ENCODE measurements at regions not wholly inside any gene's neighbourhood (a gene's known extent, or its start where the extent isn't known, plus 50 kb on each side); places are given as distances from the start of the nearest gene placed in this dataset.
A peak's percentile ranks its signal among the peaks of the same experiment; 100 is the strongest.

DNA sequence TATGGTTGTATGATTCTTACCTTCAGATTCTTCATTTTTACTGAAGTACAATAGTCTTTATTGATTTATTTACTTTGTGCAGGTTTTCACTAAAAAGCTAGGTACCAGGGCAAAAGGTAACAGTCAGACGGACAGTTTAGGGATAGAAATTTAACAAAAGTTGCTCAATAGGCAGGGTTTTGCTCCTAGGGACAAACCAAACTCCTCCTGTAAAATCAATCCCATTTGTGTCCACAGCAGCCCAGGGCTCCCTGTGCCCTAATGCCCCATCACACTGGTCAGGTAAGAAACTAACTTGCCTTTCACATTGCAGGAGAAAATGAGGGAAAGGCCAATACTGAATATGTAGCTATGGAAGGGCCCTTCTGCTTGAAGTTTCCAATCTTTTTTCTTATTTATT is 410.9 kb downstream of the EPHA4 start:
- no peak for DNase-seq (ENCODE audit: low spot score)

GRCh38 chr2:221166292-221166691 is 405.8 kb downstream of the EPHA4 start:
- DNase-seq (ENCODE audit: low spot score) = no peak

GRCh38 chr2:221167561-221167960 is 404.5 kb downstream of the EPHA4 start:
- no peak for DNase-seq (ENCODE audit: low spot score)

- no peak for DNase-seq (ENCODE audit: low spot score)
Measured at GRCh38 chr2:221169724-221170123, 402.4 kb downstream of the EPHA4 start.

DNA sequence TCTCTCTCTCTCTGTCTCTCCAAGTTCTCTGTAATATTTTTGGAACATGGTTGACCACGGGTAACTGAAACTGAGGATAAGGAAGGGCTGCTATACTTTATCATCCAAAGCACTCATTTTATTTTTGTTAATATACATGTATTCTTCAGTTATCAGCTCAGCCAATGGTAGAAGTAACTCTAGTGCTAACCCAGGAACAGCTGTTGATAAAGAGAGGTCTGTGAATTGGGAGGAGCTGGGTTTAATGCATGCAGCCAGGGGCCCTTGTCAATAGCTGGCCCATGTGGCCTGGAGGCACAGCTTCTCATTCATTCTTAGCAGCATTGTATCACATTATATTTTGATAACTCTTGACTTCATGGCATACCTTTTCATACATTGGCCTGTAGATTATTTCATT is 401.6 kb downstream of the EPHA4 start:
- DNase-seq (ENCODE audit: low spot score) = no peak

GRCh38 chr2:221176667-221177066 is 395.4 kb downstream of the EPHA4 start:
- DNase-seq (ENCODE audit: low spot score) = no peak

GRCh38 chr2:221178139-221178538 is 394.0 kb downstream of the EPHA4 start:
- no peak for DNase-seq (ENCODE audit: low spot score)

GRCh38 chr2:221186873-221187272 is 385.2 kb downstream of the EPHA4 start:
- DNase-seq (ENCODE audit: low spot score) = no peak

DNA sequence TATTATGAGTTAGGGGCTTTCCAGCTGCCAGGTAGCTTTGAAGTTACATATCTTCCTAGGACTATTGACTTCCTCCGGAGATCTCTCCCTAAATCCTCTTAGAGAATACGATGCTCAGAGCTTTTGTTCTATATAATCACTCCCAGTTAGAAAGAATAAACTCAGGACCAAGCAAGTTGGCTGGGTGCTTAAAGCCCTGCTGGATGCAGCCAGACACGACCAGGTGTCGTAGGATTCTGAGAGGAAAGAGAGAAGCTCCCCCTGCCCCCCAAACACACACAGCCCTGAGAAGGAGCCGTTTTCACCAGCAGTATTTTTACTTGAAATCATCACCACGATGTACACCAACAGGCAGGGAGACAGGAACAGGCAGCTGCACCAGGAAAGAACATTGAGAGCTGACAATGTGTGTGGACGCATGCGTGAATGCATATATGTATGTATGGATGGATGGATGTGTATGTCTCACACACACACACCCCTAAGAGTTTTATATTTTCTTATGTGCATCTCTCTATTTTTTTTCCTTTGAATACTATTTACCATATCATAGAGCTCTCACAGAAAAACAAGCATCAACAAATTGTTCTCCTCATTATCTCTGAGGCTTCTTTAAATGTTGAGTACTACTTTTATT is 382.6 kb downstream of the EPHA4 start:
- DNase-seq (ENCODE audit: low spot score) = peak; percentile 52

DNA sequence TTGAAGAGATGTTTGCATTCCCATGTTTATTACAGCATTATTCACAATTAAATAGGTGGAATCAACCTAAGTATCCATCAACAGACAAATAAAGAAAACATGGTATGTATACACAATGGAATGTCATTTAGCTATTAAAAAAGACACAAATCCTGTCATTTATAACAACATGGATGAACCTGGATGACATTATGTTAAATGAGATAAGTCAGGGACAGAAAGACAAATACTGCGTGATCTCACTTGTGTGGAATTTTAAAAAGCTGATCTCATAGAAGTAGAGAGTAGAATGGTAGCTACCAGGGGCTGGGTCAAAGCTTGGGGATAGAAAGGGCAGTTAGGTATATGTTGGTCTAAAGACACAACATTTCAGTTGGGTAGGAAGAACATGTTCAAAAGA is 376.3 kb downstream of the EPHA4 start:
- DNase-seq (ENCODE audit: low spot score) = no peak

- no peak for DNase-seq (ENCODE audit: low spot score)
Measured at GRCh38 chr2:221197225-221197856, 374.8 kb downstream of the EPHA4 start.

GRCh38 chr2:221198309-221198708 is 373.8 kb downstream of the EPHA4 start:
- no peak for DNase-seq (ENCODE audit: low spot score)

GRCh38 chr2:221200184-221200839 is 371.8 kb downstream of the EPHA4 start:
- peak; percentile 12 for DNase-seq (ENCODE audit: low spot score)

- DNase-seq (ENCODE audit: low spot score) = no peak
Measured at GRCh38 chr2:221202431-221202830, 369.7 kb downstream of the EPHA4 start.

- no peak for DNase-seq (ENCODE audit: low spot score)
Measured at GRCh38 chr2:221203125-221203524, 369.0 kb downstream of the EPHA4 start.

- no peak for DNase-seq (ENCODE audit: low spot score)
Measured at GRCh38 chr2:221203856-221204255, 368.2 kb downstream of the EPHA4 start.

DNA sequence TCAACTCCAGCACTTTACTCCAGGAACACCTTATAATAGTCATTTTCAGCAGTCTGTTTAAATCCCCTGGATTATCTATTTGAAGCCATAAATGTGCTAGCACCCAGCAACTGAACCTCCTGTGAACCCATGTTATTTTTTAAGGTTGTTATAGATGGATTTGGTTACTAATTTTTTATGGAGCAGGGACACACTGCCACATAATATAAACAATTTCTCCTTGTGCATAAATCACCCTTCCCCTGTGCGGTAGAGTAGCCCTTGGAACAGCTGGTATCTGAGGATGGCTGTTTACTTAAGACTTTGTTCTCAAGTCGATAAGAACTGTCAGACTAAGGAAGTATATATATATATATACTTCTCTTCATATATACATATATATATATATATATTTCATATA is 367.4 kb downstream of the EPHA4 start:
- DNase-seq (ENCODE audit: low spot score) = no peak

DNA sequence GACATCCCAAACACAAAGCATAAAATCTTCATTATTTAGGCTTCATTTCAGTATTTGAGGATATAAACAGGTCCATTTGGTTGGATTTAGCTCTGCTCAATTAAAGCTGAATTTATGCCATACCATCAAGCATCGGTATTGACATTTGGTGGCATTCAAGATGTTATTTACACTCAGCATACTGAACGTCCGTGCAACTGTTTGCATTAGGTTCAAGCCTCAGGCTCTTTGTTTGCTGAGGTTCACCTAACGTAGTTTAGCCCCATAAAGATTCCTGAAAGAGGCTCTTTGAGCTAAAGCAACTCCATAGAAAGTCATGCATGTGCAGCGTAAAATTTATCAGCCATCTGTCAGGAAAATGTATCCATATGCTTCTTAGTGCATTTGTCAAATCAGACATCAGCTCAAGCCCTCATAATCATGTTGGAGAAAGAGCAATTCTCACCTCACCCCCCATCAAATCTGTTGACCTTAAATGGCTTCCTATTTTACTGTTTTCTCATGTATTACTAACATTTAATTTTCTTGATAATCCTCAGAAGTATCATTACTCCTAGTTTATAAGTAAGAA is 366.9 kb downstream of the EPHA4 start:
- DNase-seq (ENCODE audit: low spot score) = no peak

DNA sequence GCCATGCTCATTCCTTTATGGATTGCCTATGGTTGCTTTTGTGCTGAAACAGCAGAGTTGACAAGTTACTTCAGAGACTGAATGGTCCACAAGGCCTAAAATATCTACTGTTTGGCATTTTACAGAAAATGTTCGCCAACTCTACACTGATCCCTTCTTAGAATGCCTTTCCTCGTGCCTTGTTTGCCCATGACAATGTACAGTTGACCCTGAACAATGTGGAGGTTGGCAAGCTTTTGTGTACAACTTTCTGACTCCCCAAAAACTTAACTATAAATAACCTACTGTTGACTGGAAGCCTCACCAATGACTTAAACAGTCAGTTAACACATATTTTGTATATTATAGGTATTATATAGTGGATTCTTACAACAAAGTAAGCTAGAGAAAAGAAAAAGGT is 361.4 kb downstream of the EPHA4 start:
- no peak for DNase-seq (ENCODE audit: low spot score)

- DNase-seq (ENCODE audit: low spot score) = no peak
Measured at GRCh38 chr2:221211653-221212052, 360.5 kb downstream of the EPHA4 start.

DNA sequence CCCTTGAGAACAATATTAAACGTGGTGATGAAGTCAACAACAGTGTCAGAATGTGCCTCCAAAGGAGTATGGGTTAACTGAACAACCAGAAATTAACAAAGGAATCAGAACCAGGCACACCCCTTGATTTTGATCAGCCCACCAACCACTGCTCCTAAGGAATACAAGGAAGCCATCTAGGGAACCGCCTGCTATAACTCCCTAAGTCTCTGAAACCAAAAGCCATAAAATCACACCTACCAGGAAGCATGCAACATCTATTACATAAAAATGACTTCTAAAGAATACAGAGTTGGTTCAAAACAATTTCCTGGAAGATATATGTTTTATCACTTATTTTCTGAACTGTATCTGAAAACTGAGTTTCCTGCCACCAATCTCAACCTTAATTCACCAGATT is 360.0 kb downstream of the EPHA4 start:
- no peak for DNase-seq (ENCODE audit: low spot score)

- no peak for DNase-seq (ENCODE audit: low spot score)
Measured at GRCh38 chr2:221215487-221215886, 356.6 kb downstream of the EPHA4 start.

DNA sequence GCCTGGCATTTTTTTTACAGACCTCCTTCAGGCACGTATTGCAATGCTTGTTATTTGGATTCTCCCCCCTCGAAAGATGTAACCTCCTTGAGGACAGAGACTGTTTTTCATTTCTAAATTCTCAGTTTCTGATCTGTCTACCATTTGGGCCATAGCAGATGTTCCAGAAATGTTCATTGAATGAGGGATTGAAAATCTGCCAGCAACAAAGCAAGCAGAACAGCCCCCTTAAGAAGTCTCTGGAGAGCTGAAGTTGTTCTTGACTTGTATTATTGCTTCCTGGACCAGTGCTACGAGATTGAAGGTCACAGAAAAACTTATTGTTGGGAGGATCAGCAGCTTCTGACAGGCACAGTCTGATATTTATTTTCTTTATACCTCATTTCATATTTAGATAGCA is 355.5 kb downstream of the EPHA4 start:
- DNase-seq (ENCODE audit: low spot score) = no peak

Data from iPS-NIHi11 (cell line).